ENCODE measurements at regions not wholly inside any gene's neighbourhood (a gene's known extent, or its start where the extent isn't known, plus 50 kb on each side); places are given as distances from the start of the nearest gene placed in this dataset.
A peak's percentile ranks its signal among the peaks of the same experiment; 100 is the strongest.

DNA sequence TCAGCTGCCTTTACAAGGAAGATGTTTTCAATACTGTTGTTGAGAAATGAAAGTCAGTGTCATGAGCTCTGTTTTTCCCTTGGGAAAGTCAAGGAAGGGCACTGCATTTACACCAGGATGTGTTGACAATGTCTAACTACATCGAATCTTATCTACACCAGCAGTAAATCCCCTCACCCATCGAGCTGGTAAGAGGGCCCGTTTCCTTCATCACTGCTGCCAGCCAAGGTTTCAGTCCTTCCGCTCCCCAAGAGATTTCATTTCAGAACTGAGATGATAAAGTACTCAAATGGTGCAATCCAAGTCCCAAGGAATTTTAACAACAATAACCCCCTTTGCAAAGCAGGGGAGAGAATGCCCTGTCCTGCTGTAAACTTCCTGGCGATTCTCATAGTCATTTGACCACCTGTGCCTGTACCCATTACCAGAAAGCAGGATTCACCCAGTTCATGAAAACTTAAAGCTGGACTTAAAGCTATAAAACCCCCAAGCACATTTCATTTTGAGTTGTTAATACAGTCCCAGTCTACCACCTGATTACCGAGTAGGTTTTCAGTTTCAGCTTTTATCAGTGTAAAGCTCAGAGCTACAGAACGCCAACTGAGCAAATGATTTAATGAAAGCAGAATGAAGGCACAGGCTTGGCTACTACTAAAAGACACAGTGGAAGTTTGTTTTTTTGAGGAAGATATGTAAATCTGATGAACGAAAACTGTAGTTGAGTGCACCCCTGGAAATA is 122.5 kb upstream of the TAB2 start:
- H3K4me1 ChIP-seq = peaks cover 0 to 4% (median 3%) of the 10 kb centered on the region in 4 donors
- H3K9me3 ChIP-seq = peaks cover 0 to 7% (median 3%) of the 10 kb centered on the region in 4 donors
- no peaks in the 10 kb centered on the region for H3K36me3 ChIP-seq
- H3K27ac ChIP-seq = no peak overlapping the region
- TF ChIP-seq POLR2A (IDR thresholded peaks at IDR 0.05) (no peak), POLR2AphosphoS5 (IDR thresholded peaks at IDR 0.05) (no peak)
- DNase-seq = no peak
- no peak overlapping the region for H3K4me3 ChIP-seq
- H3K27me3 ChIP-seq = no peaks in the 10 kb centered on the region
- intact Hi-C loops (cut with DNase I) = no loop called here
- WGBS, 2 donors = 71 to 75% methylated on average over 8 of the region's 8 CpGs

- DNase-seq = no peak
- H3K9me3 ChIP-seq = peaks cover 0 to 8% (median 4%) of the 10 kb centered on the region in 4 donors
- no peak overlapping the region for H3K4me3 ChIP-seq
- intact Hi-C loops (cut with DNase I) = no loop called here
- H3K36me3 ChIP-seq = no peaks in the 10 kb centered on the region
- H3K4me1 ChIP-seq = peaks cover 0 to 3% (median 0%) of the 10 kb centered on the region in 4 donors
- TF ChIP-seq EP300 (IDR thresholded peaks at IDR 0.05) (no peak), CTCF (IDR thresholded peaks at IDR 0.05) (no peak), POLR2AphosphoS5 (IDR thresholded peaks at IDR 0.05) (no peak), POLR2A (IDR thresholded peaks at IDR 0.05) (no peak)
- H3K27ac ChIP-seq = peak overlapping the region in 1 of 4 donors; percentile 6
- H3K27me3 ChIP-seq = no peaks in the 10 kb centered on the region
- WGBS, 2 donors = 89 to 96% methylated on average over 3 of the region's 3 CpGs
Measured at GRCh38 chr6:149196091-149196490, 121.4 kb upstream of the TAB2 start.

DNA sequence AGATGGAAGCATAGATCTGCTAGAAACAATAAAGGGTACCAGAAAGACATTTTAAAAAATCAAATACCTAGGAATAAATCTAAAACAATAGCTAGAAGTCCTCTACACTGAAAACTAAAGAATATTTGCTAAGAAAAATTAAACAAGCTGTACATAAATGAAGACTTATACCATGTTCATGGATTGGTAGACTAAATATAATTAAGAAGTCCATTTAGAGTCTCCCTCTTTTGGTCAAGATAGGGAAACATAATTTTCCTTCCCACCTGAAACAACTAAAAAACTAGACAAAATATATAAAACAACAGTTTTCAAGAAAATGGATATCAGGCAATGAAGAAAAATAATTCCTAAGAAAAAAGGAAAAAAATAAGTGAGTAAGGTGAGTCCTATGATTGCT is 120.0 kb upstream of the TAB2 start:
- no peak for TF ChIP-seq POLR2AphosphoS5 (IDR thresholded peaks at IDR 0.05)
- TF ChIP-seq POLR2A (IDR thresholded peaks at IDR 0.05) = no peak
- no peak for TF ChIP-seq CTCF (IDR thresholded peaks at IDR 0.05)
- no peak for TF ChIP-seq EP300 (IDR thresholded peaks at IDR 0.05)
- no peak for DNase-seq
- intact Hi-C loops (cut with DNase I) = no loop called here
- H3K9me3 ChIP-seq = peaks cover 0 to 8% (median 4%) of the 10 kb centered on the region in 4 donors
- no peaks in the 10 kb centered on the region for H3K36me3 ChIP-seq
- H3K27me3 ChIP-seq = no peaks in the 10 kb centered on the region
- peaks cover 0 to 3% (median 0%) of the 10 kb centered on the region in 4 donors for H3K4me1 ChIP-seq
- H3K27ac ChIP-seq = no peak overlapping the region
- H3K4me3 ChIP-seq = no peak overlapping the region

DNA sequence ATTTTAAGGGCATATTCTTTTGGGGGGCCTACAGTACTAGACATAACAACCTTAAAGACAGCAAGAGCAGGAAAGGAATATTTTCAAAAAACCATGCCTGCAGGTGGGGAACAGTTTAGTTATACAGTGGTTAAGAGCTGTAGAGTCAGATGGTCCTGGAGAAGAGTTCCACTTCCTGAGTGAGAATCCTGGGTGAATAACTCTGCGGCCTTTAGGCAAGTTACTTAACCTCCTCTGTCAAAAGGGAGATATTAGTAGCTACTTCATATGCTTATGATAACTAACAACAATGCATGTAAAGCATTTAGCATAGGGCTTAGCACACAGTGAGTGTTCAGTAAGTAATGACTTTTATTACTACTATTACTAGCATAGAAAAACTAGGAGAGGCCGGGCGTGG is 119.2 kb upstream of the TAB2 start:
- Histone ChIP-seq H3K9me3 (peaks cover 0 to 8% (median 4%) of the 10 kb centered on the region in 4 donors), H3K27ac (no peak overlapping the region), H3K27me3 (no peaks in the 10 kb centered on the region), H3K4me3 (no peak overlapping the region), H3K4me1 (peaks cover 0 to 3% (median 0%) of the 10 kb centered on the region in 4 donors), H3K36me3 (no peaks in the 10 kb centered on the region)
- intact Hi-C loops (cut with DNase I) = no loop called here
- TF ChIP-seq POLR2A (IDR thresholded peaks at IDR 0.05) = no peak
- 92 to 95% methylated on average over 3 of the region's 3 CpGs for WGBS, 2 donors
- no peak for DNase-seq

DNA sequence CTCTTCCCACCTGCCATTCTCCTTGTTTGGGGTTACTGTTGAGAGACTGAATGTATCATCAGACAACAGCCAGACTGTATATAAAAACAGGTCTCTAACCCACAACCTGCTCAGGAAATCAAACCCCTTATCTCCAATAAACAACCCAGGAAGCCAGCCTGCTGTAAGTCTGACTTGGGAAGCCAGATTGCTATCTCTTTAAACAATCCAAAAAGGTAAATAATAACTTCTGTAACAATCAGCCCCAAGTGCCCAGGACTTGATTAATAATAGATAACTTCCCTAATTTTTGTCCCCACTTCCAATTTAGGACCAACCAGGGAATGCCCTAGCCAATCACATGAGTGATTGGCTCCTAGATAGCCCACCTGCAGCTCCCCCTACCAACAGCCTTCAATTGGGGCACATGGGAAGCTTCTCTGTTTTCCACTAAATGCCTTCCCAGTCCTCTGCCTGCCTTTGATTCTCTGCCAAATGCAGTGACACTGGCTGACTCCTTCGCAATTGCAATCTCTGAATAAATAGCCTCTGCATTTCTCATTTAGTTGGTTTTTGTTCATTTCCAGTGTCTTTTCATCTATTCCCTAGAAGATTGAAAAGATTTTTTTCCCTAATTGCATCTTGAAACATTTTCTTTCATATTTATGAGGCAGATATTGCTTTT is 117.1 kb upstream of the TAB2 start:
- intact Hi-C loops (cut with DNase I) = loop anchor here (10.0 kb wide), 1 partner anchor 224 kb away; no protein-coding TSS in a partner anchor
- Histone ChIP-seq H3K4me3 (no peak overlapping the region), H3K27me3 (no peaks in the 10 kb centered on the region), H3K9me3 (peaks cover 0 to 8% (median 4%) of the 10 kb centered on the region in 4 donors), H3K4me1 (peaks cover 0 to 3% (median 0%) of the 10 kb centered on the region in 4 donors), H3K27ac (no peak overlapping the region), H3K36me3 (no peaks in the 10 kb centered on the region)
- DNase-seq = no peak
- TF ChIP-seq EP300 (IDR thresholded peaks at IDR 0.05) (no peak), POLR2A (IDR thresholded peaks at IDR 0.05) (no peak), POLR2AphosphoS5 (IDR thresholded peaks at IDR 0.05) (no peak), CTCF (IDR thresholded peaks at IDR 0.05) (no peak)
- WGBS, 2 donors = 85 to 99% methylated on average over 1 of the region's 1 CpG

All from sigmoid colon (tissue), 6 donors.